22Rv1 (cell line): ENCODE measurements at regions not wholly inside any gene's neighbourhood (a gene's known extent, or its start where the extent isn't known, plus 50 kb on each side); places are given as distances from the start of the nearest gene placed in this dataset.
"Not testable (repeated sequence)": the region's sequence is repeated elsewhere in the genome, so short reads cannot be mapped to it uniquely, and the experiment has no call there.

Source experiments
- H3K27ac ChIP-seq: fragments of 450-650 bp; 2 replicates; pipeline ENCODE4 v1.5.1; 2017
- ZFX ChIP-seq: fragments of 450-650 bp; IDR thresholded peaks from 2 replicates; pipeline ENCODE4 v1.6.1; 2017; ENCODE audit warnings: antibody characterized with exemption, borderline replicate concordance
- TF ChIP-seq, protein P1 (sequence below): fragments of 450-650 bp; IDR thresholded peaks from 2 replicates; pipeline ENCODE4 v1.5.1; 2017; ENCODE audit warnings: mild to moderate bottlenecking

DNA sequence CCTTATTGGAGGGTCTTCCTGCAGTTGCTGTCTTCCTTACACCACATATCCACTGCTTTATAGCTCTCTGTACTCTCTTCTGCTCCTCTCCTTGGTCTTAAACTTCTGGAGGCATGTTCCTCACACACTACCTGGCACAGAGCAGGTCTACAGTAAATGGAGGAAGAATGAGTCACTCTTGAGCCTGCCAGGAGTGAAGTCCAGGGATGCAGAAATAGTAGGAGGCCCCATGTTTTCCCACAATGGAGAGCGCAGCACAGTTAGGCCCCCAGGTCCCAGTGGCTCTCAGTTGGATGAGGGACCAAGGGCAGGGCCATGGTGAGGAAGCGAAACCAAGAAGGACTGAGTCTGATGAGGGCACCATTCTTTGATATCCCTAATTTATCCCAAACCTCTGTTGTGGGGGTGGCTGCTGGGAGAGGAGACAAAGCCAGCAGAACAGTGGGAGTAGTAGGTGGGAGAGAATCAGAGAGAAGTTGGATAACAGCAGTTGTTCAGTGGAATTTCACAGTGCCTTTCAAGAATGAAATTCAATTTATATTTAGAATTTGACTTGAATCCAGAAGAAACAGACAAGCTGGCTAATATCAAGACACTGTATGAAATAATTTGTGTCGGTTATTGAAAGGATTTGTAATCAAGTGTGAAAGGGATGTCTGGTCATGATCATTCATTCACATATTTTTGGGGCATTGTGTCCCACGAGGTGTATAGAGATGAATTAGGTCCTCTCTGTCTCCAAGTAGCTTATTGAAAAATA lies 187.8 kb downstream of the HIPK3 start:
- no peak for TF ChIP-seq ZFX
- TF ChIP-seq, protein P1, sequence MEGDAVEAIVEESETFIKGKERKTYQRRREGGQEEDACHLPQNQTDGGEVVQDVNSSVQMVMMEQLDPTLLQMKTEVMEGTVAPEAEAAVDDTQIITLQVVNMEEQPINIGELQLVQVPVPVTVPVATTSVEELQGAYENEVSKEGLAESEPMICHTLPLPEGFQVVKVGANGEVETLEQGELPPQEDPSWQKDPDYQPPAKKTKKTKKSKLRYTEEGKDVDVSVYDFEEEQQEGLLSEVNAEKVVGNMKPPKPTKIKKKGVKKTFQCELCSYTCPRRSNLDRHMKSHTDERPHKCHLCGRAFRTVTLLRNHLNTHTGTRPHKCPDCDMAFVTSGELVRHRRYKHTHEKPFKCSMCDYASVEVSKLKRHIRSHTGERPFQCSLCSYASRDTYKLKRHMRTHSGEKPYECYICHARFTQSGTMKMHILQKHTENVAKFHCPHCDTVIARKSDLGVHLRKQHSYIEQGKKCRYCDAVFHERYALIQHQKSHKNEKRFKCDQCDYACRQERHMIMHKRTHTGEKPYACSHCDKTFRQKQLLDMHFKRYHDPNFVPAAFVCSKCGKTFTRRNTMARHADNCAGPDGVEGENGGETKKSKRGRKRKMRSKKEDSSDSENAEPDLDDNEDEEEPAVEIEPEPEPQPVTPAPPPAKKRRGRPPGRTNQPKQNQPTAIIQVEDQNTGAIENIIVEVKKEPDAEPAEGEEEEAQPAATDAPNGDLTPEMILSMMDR = no peak
- no peak overlapping the region for H3K27ac ChIP-seq

DNA sequence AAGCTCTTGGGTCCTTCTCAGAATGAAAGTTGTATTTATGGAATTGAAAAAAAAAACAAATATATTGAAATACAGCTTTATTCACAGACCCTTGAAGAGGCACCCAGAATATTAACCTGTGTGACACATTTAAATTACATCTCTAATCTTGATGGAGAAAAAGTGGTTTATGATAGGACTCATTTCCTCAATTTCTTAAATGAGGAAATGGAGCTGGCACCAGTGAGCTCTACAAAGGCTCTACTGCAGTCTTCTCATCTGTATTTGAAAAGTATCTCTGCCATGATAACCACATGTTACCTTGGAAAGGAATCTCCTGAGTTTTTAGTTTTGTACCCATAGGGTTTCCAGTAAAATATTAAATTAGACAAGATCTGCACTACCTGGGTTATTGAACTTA lies 186.5 kb downstream of the HIPK3 start:
- no peak overlapping the region for H3K27ac ChIP-seq
- no peak for TF ChIP-seq ZFX
- TF ChIP-seq, protein P1 = no peak

DNA sequence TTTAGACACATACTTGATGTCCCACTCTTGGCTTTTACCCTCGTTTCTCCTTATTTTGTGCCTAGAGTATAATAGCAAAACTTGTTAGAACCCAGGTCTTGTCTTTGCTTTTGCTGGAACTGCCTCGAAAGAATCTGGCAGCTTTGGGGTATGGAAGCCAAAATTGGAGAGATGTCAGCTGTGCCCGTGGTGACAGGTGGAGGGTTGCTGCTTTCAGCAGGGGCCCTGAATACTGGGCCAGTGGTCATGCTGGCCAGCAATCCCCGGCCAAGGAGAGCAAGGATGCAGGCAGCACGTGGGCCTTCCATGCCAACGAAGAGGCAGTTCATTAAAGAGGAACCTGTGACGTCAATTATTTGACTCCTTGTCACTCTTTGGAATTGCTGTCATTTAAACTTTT lies 181.1 kb downstream of the HIPK3 start:
- H3K27ac ChIP-seq = no peak overlapping the region

DNA sequence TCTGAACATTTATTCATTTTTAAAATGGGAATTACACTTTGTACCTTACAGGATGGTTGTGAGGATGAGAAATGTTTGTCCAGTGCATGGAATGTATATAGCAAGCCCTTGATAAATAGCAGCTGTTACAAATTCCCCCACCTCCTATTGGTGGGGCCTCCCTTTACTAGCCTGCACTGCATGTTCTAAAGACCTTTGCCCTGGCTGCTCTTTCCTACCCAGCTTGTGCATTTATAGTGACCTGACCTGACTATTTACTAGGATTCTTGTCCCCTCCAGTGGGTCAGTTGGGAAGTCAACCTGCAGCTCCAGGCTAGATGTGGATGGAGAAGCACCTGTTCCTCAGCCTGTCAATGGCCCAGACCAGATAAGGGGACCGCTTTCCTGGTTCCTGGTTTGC lies 180.3 kb downstream of the HIPK3 start:
- H3K27ac ChIP-seq = no peak overlapping the region
- TF ChIP-seq, protein P1 = no peak
- no peak for TF ChIP-seq ZFX

More for the DNA sequence above, 181.1 kb downstream of the HIPK3 start:
- TF ChIP-seq, protein P1 = no peak
- TF ChIP-seq ZFX = no peak

DNA sequence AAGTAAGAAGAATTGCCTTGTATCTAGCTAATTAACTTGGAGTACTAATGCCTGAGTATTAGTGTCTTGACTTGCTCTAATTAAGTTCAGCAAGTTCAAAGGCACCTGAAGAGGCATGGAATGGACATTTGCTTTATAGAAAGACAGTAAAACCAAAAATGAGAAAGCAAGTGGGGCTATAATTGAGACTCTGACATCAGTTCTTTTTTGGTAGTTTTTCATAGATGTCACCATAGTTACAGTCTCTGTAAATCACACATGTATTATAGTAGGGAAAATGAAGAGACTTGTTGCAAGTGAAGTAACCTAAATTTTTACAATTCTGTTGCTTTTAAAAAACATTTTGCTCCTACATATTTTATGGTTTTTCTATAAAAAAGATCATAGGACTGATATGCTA lies 178.0 kb downstream of the HIPK3 start:
- TF ChIP-seq, protein P1 = no peak
- TF ChIP-seq ZFX = no peak
- no peak overlapping the region for H3K27ac ChIP-seq

DNA sequence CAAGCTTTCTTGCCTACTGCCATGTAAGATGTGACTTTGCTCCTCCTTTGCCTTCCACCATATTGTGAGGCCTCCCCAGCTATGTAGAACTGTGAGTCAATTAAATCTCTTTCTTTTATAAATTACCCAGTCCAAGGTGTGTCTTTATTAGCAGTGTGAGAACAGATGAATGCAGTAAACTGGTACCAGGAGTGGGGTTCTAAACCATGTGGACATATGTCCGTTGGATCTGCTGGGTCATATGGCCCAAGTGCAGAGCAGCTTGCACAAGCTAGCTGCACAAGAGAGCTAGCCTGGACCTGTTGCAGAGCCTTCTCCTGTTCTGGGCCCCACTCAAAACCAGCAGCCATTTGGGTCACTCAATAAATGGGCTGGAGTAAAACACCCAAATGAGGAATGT lies 177.1 kb downstream of the HIPK3 start:
- no peak overlapping the region for H3K27ac ChIP-seq
- TF ChIP-seq ZFX = no peak
- TF ChIP-seq, protein P1 = no peak

DNA sequence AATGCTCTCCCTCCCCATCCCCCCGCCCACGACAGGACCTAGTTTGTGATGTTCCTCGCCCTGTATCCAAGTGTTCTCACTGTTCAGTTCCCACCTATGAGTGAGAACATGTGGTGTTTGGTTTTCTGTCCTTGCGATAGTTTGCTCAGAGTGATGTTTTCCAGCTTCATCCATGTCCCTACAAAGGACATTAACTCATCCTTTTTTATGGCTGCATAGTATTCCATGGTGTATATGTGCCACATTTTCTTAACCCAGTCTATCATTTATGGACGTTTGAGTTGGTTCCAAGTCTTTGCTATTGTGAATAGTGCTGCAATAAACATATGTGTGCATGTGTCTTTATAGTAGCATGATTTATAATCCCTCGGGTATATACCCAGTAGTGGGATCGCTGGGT lies 171.3 kb downstream of the HIPK3 start:
- not testable (repeated sequence) for H3K27ac ChIP-seq
